Calu3 (cell line): ENCODE measurements at regions not wholly inside any gene's neighbourhood (a gene's known extent, or its start where the extent isn't known, plus 50 kb on each side); places are given as distances from the start of the nearest gene placed in this dataset.
"Not testable (repeated sequence)": the region's sequence is repeated elsewhere in the genome, so short reads cannot be mapped to it uniquely, and the experiment has no call there.

ENCODE experiments used
- BruUV-seq: library from RNA; stranded (reverse); fragments of 400-500 nt; replicated peaks from 2 replicates; lab custom pipeline; 2021; lab: Mats Ljungman, UMichigan
- CTCF ChIA-PET: fragments of 300-600 bp; sonication (Branson Sonifier 250); formaldehyde crosslinking; loops from one replicate; lab custom pipeline; 2022; ENCODE audit warnings: antibody characterized with exemption; lab: Charles Lee
- DNase-seq: peaks from one replicate; pipeline ENCODE4 v3.0.0; 2022
- H3K27ac Mint-ChIP-seq: one replicate; pipeline ENCODE4 v1.8.0; 2022; ENCODE audit warnings: mixed read lengths; ENCODE audit not compliant: unreplicated experiment
- H3K27me3 Mint-ChIP-seq: one replicate; pipeline ENCODE4 v1.8.0; 2022; ENCODE audit warnings: mixed read lengths; ENCODE audit not compliant: unreplicated experiment
- H3K36me3 Mint-ChIP-seq: one replicate; pipeline ENCODE4 v1.8.0; 2022; ENCODE audit warnings: mild to moderate bottlenecking, moderate library complexity, mixed read lengths; ENCODE audit not compliant: insufficient read depth, unreplicated experiment
- H3K4me1 Mint-ChIP-seq: one replicate; pipeline ENCODE4 v1.8.0; 2022; ENCODE audit warnings: mild to moderate bottlenecking, low read depth, mixed read lengths; ENCODE audit not compliant: unreplicated experiment
- H3K4me3 Mint-ChIP-seq: one replicate; pipeline ENCODE4 v1.8.0; 2022; ENCODE audit warnings: mild to moderate bottlenecking, low read depth, moderate library complexity, mixed read lengths; ENCODE audit not compliant: unreplicated experiment
- H3K9me3 Mint-ChIP-seq: one replicate; pipeline ENCODE4 v1.8.0; 2022; ENCODE audit warnings: low read depth, mixed read lengths; ENCODE audit not compliant: unreplicated experiment
- CTCF ChIP-seq: fragments of 200-600 bp; IDR thresholded peaks from one replicate; pipeline ENCODE4 v1.8.0; 2022; ENCODE audit warnings: antibody characterized with exemption; ENCODE audit not compliant: unreplicated experiment
- intact Hi-C: fragments of 100-400 bp; cut with micrococcal nuclease; formaldehyde crosslinking; loops from one replicate; pipeline ENCODE4 v1.10.0; 2022; ENCODE audit not compliant: unreplicated experiment

- Mint-ChIP-seq H3K4me3 (no peak overlapping the region), H3K4me1 (no peaks in the 10 kb centered on the region), H3K27me3 (no peaks in the 10 kb centered on the region), H3K9me3 (peaks cover 14% of the 10 kb centered on the region), H3K27ac (no peak overlapping the region), H3K36me3 (no peaks in the 10 kb centered on the region)
- no peak for TF ChIP-seq CTCF
- DNase-seq: no peak
- CTCF ChIA-PET: no interaction called here
- intact Hi-C loops: no loop called here
- BruUV-seq: no TSS peak
Observed at GRCh38 chr11:134657631-134658030, 245.6 kb upstream of the B3GAT1 start.

- H3K27me3 Mint-ChIP-seq: no peaks in the 10 kb centered on the region
- no peak overlapping the region for H3K27ac Mint-ChIP-seq
- H3K9me3 Mint-ChIP-seq: peaks cover 14% of the 10 kb centered on the region
- no peak for TF ChIP-seq CTCF
- CTCF ChIA-PET: no interaction called here
- no peaks in the 10 kb centered on the region for H3K4me1 Mint-ChIP-seq
- no TSS peak for BruUV-seq
- no peak for DNase-seq
- H3K4me3 Mint-ChIP-seq: no peak overlapping the region
- intact Hi-C loops: no loop called here
- no peaks in the 10 kb centered on the region for H3K36me3 Mint-ChIP-seq
Observed at GRCh38 chr11:134656861-134657540, 245.0 kb upstream of the B3GAT1 start.

- DNase-seq, intact Hi-C loops, H3K4me3 Mint-ChIP-seq, BruUV-seq, H3K27me3 Mint-ChIP-seq, CTCF ChIA-PET, H3K4me1 Mint-ChIP-seq, H3K36me3 Mint-ChIP-seq, H3K27ac Mint-ChIP-seq: not testable (repeated sequence)
- peaks cover 14% of the 10 kb centered on the region for H3K9me3 Mint-ChIP-seq
Observed at GRCh38 chr11:134656086-134656840, 244.2 kb upstream of the B3GAT1 start.

- Mint-ChIP-seq H3K4me1 (no peaks in the 10 kb centered on the region), H3K27me3 (no peaks in the 10 kb centered on the region), H3K36me3 (no peaks in the 10 kb centered on the region), H3K4me3 (no peak overlapping the region), H3K9me3 (peaks cover 14% of the 10 kb centered on the region), H3K27ac (no peak overlapping the region)
- intact Hi-C loops: no loop called here
- BruUV-seq: no TSS peak
- DNase-seq: no peak
- CTCF ChIA-PET: no interaction called here
- TF ChIP-seq CTCF: no peak
Observed at GRCh38 chr11:134655189-134655989, 243.3 kb upstream of the B3GAT1 start.
